ENCODE measurements at regions not wholly inside any gene's neighbourhood (a gene's known extent, or its start where the extent isn't known, plus 50 kb on each side); places are given as distances from the start of the nearest gene placed in this dataset.

DNA sequence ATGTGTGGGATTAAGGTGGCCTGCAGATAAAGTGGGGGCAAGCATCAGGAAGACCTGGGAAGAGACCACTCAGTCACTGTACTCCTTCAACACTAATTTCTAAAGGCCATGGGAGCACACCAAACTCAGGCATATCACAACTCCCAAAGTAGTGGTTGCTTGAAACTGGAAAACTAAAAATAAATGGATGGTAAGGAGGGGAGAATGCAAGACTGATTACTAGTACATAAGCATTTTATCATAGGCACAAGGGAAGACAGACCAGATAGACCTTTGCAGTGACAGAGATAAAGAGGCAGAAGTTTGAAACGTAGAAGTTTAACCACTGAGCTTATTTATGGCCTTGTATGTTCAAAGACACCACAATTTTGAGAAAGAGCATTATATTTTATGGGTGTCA lies 1098.1 kb upstream of the CELF4 start:
- no peak for TF ChIP-seq CTCF (IDR thresholded peaks at IDR 0.05; ENCODE audit: insufficient read depth, low read length, poor library complexity, severe bottlenecking)
- no peak for TF ChIP-seq EZH2phosphoT487 (conservative IDR thresholded peaks at IDR 0.05; ENCODE audit: low read length)

Measured in SU-DHL-6 (cell line).